ENCODE measurements at regions not wholly inside any gene's neighbourhood (a gene's known extent, or its start where the extent isn't known, plus 50 kb on each side); places are given as distances from the start of the nearest gene placed in this dataset.

DNA sequence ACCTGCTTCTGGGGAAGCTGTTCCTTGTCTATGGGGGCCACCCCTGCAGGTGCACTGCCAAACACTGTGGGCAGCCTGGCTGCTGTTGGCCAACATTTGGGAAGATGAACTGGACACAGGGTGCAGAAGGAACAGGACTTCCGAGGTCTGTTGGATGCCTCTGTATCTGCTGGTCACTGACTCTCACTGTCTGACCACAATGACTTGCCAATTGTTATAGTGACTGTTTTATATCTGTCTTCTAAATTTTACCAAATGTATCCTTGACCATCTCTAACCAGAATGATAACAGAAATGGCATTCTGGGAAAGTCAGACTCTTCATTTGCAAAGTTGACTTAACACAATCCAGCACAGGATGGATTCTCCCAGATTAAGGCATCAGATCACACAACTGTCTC, 214.0 kb upstream of the PRSS58 start:
- H3K27ac Mint-ChIP-seq: no peak overlapping the region
- H3K36me3 ChIP-seq (ENCODE audit: insufficient read depth): no peaks in the 10 kb centered on the region
- H4K20me1 ChIP-seq (replicated peaks; ENCODE audit: insufficient read depth): no peaks in the 10 kb centered on the region
- no peaks in the 10 kb centered on the region for H3F3A ChIP-seq (replicated peaks; ENCODE audit: low read depth)
- H3K79me2 ChIP-seq (replicated peaks; ENCODE audit: insufficient read depth): no peaks in the 10 kb centered on the region
- no peak overlapping the region for H3K4me2 ChIP-seq
- no peaks in the 10 kb centered on the region for H3K36me3 Mint-ChIP-seq (ENCODE audit: low read depth)
- no peaks in the 10 kb centered on the region for H3K4me1 ChIP-seq (ENCODE audit: insufficient read depth)
- no peak overlapping the region for H3K4me3 ChIP-seq
- H3K4me1 Mint-ChIP-seq: no peaks in the 10 kb centered on the region
- no peak overlapping the region for H3K27ac ChIP-seq (ENCODE audit: low read depth)
- H3K9me2 ChIP-seq (ENCODE audit: insufficient read depth): no peaks in the 10 kb centered on the region
- TF ChIP-seq, protein P1, sequence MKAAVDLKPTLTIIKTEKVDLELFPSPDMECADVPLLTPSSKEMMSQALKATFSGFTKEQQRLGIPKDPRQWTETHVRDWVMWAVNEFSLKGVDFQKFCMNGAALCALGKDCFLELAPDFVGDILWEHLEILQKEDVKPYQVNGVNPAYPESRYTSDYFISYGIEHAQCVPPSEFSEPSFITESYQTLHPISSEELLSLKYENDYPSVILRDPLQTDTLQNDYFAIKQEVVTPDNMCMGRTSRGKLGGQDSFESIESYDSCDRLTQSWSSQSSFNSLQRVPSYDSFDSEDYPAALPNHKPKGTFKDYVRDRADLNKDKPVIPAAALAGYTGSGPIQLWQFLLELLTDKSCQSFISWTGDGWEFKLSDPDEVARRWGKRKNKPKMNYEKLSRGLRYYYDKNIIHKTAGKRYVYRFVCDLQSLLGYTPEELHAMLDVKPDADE (IDR thresholded peaks at IDR 0.05): no peak
- TF ChIP-seq NANOG (IDR thresholded peaks at IDR 0.05; ENCODE audit: borderline replicate concordance): no peak
- TF ChIP-seq, protein P2, sequence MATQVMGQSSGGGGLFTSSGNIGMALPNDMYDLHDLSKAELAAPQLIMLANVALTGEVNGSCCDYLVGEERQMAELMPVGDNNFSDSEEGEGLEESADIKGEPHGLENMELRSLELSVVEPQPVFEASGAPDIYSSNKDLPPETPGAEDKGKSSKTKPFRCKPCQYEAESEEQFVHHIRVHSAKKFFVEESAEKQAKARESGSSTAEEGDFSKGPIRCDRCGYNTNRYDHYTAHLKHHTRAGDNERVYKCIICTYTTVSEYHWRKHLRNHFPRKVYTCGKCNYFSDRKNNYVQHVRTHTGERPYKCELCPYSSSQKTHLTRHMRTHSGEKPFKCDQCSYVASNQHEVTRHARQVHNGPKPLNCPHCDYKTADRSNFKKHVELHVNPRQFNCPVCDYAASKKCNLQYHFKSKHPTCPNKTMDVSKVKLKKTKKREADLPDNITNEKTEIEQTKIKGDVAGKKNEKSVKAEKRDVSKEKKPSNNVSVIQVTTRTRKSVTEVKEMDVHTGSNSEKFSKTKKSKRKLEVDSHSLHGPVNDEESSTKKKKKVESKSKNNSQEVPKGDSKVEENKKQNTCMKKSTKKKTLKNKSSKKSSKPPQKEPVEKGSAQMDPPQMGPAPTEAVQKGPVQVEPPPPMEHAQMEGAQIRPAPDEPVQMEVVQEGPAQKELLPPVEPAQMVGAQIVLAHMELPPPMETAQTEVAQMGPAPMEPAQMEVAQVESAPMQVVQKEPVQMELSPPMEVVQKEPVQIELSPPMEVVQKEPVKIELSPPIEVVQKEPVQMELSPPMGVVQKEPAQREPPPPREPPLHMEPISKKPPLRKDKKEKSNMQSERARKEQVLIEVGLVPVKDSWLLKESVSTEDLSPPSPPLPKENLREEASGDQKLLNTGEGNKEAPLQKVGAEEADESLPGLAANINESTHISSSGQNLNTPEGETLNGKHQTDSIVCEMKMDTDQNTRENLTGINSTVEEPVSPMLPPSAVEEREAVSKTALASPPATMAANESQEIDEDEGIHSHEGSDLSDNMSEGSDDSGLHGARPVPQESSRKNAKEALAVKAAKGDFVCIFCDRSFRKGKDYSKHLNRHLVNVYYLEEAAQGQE (IDR thresholded peaks at IDR 0.05; ENCODE audit: unreplicated experiment): no peak
- no peak for ATAC-seq
- no peaks in the 10 kb centered on the region for H3K27me3 Mint-ChIP-seq (ENCODE audit: insufficient read depth, low read depth, poor library complexity)
- H3K4me3 Mint-ChIP-seq: no peak overlapping the region
- H3K9me3 Mint-ChIP-seq: no peaks in the 10 kb centered on the region
- no peaks in the 10 kb centered on the region for H3K27me3 ChIP-seq (ENCODE audit: insufficient read depth)
- H2AFZ ChIP-seq: no peak overlapping the region
- no peak for DNase-seq (ENCODE audit: low spot score)

DNA sequence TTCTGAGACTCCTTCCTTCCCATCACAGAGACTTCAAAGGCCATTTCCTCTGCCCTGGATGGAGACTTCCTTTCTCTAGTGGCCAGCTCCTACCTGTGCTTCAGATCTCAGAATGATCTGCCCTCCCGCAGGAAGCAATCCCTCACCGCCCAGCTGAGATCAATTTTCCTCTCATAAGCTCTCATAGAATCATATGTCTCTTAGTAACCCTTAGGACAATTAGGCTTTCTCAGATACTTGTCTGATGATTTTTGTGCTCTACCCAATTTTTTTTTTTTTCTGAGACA, 212.6 kb upstream of the PRSS58 start:
- H3K27me3 Mint-ChIP-seq (ENCODE audit: insufficient read depth, low read depth, poor library complexity): no peaks in the 10 kb centered on the region
- no peaks in the 10 kb centered on the region for H3K36me3 Mint-ChIP-seq (ENCODE audit: low read depth)
- no peaks in the 10 kb centered on the region for H3K79me2 ChIP-seq (replicated peaks; ENCODE audit: insufficient read depth)
- no peak for ATAC-seq
- no peaks in the 10 kb centered on the region for H3K27me3 ChIP-seq (ENCODE audit: insufficient read depth)
- no peaks in the 10 kb centered on the region for H3F3A ChIP-seq (replicated peaks; ENCODE audit: low read depth)
- no peak overlapping the region for H3K4me2 ChIP-seq
- H3K4me1 Mint-ChIP-seq: no peaks in the 10 kb centered on the region
- no peak overlapping the region for H2AFZ ChIP-seq
- H3K27ac ChIP-seq (ENCODE audit: low read depth): no peak overlapping the region
- H3K9me3 Mint-ChIP-seq: no peaks in the 10 kb centered on the region
- no peaks in the 10 kb centered on the region for H3K4me1 ChIP-seq (ENCODE audit: insufficient read depth)
- no peak overlapping the region for H3K27ac Mint-ChIP-seq
- H4K20me1 ChIP-seq (replicated peaks; ENCODE audit: insufficient read depth): no peaks in the 10 kb centered on the region
- no peak overlapping the region for H3K4me3 ChIP-seq
- H3K4me3 Mint-ChIP-seq: no peak overlapping the region
- no peaks in the 10 kb centered on the region for H3K36me3 ChIP-seq (ENCODE audit: insufficient read depth)
- no peak for DNase-seq (ENCODE audit: low spot score)
- no peaks in the 10 kb centered on the region for H3K9me2 ChIP-seq (ENCODE audit: insufficient read depth)
- TF ChIP-seq JUNB (IDR thresholded peaks at IDR 0.05; ENCODE audit: unreplicated experiment) (no peak), STAT1 (IDR thresholded peaks at IDR 0.05; ENCODE audit: unreplicated experiment) (no peak), POLR2AphosphoS5 (IDR thresholded peaks at IDR 0.05; ENCODE audit: low read depth) (no peak), EZH2 (IDR thresholded peaks at IDR 0.05; ENCODE audit: low read depth, unreplicated experiment) (no peak), NANOG (IDR thresholded peaks at IDR 0.05; ENCODE audit: borderline replicate concordance) (no peak), EZH2phosphoT487 (IDR thresholded peaks at IDR 0.05; ENCODE audit: unreplicated experiment) (no peak), ZNF114 (CRISPR knock-in tag; IDR thresholded peaks at IDR 0.05) (no peak)
- TF ChIP-seq, protein P2 (IDR thresholded peaks at IDR 0.05; ENCODE audit: unreplicated experiment): no peak
- TF ChIP-seq, protein P3, sequence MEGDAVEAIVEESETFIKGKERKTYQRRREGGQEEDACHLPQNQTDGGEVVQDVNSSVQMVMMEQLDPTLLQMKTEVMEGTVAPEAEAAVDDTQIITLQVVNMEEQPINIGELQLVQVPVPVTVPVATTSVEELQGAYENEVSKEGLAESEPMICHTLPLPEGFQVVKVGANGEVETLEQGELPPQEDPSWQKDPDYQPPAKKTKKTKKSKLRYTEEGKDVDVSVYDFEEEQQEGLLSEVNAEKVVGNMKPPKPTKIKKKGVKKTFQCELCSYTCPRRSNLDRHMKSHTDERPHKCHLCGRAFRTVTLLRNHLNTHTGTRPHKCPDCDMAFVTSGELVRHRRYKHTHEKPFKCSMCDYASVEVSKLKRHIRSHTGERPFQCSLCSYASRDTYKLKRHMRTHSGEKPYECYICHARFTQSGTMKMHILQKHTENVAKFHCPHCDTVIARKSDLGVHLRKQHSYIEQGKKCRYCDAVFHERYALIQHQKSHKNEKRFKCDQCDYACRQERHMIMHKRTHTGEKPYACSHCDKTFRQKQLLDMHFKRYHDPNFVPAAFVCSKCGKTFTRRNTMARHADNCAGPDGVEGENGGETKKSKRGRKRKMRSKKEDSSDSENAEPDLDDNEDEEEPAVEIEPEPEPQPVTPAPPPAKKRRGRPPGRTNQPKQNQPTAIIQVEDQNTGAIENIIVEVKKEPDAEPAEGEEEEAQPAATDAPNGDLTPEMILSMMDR (conservative IDR thresholded peaks at IDR 0.05; ENCODE audit: low read depth in 2 of 2): no peak
- TF ChIP-seq, protein P1 (IDR thresholded peaks at IDR 0.05): no peak

All from GM23338 (cell line).